Stimulated activated naive CD4-positive, alpha-beta T cell (primary cell): ENCODE measurements at regions not wholly inside any gene's neighbourhood (a gene's known extent, or its start where the extent isn't known, plus 50 kb on each side); places are given as distances from the start of the nearest gene placed in this dataset.
"Not testable (repeated sequence)": the region's sequence is repeated elsewhere in the genome, so short reads cannot be mapped to it uniquely, and the experiment has no call there.

ENCODE experiments used
- DNase-seq, 6 experiments: peaks; one replicate each; lab custom pipeline; 2025; lab: John Stamatoyannopoulos, UW

DNA sequence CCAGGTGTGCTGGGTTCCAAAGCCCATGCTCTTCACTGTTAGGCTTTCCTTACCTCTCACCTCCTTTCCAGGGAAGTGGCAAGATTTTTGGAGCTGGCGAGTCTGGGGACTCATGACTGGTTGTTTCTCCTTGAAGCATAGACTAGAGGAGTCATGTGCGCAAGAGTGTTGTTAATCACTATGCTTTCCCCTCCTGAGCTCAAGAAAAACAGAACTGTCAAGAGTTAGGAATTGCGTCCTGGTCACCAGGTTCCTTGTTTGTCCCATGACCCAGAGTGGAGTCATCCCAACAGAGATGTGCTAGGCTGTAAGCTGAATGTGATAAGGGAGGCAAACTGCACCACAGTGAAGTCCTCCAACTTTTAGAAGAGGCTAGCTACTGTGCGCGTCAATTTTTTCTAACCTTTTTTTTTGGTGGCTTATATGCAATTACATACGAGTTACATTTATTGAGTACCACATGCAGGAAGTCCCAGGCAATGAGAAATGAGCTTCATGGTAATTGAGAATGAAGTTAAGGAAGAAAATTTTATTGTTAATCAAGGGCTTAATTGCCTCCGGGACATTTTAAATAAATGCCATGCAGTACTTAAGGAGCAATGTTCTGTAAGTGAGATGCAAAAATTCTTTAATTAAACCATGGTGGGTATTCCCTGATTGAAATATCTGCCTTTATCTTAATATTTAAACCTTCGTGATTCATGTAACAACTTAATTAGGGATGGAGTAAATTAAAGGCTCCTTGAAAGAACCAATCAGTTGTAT, 233.9 kb downstream of the ZIC5 start:
- no peak for DNase-seq

DNA sequence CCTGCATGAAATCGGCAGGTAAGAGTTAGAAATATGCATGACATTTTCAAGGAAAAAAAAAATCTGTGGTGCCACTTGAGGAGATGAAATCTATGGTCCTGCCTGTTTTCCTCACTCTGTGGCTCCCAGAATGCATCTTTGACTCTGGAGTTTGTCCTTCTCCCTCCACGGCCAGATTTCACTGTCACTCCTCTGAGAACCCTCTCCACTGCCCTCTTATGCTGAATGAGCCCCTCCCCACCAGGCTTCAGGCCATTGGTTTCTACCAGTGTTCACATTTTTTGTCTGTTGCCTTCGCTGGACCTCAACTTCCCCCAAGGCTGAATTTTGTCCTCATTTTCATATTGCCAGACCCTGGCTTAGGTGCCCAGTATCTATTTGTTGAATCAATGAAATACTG, 235.0 kb downstream of the ZIC5 start:
- no peak for DNase-seq

DNA sequence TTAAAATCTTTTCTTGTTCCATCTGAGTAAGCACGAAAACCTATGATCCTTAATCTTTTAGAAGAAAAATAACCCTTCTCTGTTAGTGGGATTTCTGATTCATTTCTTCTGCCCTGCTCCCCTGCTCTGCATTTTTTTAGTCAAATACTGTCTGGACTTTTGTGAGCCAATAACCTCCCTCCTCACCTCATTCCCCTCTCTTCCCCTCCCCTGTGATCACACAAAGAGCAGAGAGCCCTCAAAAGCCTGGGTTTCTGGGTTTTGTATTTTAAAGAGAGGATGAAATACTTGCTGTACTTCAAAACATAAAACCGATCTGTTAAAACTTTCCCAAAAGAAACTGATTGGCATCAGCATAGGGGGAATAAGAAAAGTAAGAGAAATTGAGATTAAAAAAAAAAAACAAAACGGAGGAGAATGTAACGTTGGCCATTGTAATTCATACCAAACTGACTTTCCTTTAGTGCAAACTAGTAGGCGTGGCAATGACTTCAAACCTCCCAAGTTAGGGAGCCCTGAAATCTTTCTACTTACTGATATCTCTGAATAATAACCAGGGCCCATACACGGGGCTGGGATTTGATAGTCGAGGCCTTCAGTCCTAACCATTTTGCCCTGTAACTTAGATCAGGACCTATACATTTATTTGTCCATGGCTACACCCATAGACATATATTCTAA, 232.9 kb downstream of the TM9SF2 start:
- DNase-seq: no peak

DNA sequence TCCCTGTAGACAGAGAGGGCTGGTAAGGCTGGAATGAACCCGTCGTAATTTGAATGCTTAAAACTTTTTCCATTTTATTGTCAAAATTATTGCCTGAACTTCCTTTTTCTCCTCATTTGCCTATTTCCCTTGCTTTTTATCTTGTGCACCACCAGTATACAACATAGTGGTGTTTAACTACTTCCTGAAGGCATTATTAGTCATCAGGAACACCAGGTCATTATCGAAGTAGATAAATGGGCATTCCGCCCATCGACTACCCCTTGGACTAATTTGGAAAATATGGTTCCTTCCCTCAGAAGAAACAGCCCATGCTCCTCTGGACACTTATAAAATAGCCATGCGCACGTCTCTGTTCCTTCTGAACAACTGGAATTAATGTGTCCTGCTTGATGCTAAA, 232.1 kb downstream of the TM9SF2 start:
- no peak for DNase-seq

DNA sequence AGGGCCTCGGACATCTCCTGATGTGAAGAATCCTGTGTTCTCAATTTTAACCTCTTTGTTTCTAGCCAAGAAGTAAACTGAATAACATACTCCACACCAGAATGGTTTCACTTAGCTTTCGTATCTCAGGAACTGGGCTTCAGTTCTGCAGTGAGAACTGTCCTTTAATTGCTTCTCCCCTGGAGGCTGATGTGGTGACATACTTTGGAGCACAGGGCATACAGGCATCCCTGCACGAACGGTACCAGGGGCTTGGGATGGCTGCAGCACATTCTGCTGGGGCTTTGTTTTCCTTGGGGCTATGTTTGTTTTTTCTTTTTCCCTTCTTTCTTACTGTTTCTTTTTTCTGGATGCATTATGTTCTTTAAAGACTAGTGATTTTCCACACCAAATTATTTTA, 230.5 kb downstream of the TM9SF2 start:
- DNase-seq: no peak

DNA sequence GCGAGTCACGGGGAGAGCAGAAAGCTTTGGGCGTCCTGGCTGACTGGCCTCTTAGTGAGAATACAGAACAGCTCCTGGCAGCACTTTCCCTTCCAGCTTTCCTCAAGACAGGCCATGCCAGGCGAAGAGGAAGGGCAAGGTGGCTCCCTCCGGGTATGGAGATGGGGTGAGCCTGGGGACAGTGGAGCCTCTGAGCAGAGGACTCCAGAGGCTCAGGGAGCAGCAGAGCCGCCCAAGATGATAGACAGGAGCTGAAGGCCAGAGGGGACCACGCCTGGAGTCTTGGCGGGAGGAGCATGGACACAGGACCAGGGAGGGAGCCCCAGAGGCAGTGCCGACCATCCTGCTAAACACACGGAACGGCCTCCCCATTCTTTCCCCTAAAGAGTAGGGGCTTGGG, 229.1 kb downstream of the TM9SF2 start:
- no peak for DNase-seq

DNA sequence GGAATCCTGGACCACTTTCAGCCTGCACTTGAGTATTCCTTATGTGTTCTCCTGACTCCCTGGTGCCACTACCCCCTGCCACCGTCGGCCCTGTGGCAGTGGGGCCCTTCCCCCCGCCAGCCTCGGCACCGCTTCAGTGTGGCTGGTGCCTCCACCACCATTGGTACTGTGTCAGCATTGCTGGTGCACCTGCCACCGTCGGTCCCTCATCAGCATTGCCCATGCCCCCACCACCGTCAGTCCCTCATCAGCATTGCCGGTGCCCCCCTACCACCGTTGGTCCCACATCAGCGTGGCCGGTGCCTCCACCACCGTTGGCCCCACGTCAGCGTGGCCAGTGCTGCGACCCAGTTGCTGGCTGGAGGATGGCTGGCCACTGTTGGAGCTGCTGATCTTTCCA, 228.5 kb downstream of the TM9SF2 start:
- no peak for DNase-seq

DNA sequence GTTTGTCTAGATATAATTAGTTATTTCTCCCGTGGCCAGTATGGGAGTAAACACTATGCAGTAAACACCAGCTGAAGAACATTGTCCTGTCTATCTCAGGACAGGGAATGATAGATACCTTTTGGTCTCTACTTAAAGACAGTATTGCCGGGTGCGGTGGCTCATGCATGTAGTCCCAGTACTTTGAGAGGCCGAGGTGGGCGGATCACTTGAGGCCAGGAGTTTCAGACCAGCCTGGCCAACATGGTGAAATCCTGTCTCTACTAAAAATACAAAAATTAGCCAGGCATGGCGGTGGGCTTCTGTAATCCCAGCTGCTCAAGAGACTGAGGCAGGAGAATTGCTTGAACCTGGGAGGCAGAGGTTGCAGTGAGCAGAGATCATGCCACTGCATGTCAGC, 226.4 kb downstream of the TM9SF2 start:
- DNase-seq: not testable (repeated sequence)

DNA sequence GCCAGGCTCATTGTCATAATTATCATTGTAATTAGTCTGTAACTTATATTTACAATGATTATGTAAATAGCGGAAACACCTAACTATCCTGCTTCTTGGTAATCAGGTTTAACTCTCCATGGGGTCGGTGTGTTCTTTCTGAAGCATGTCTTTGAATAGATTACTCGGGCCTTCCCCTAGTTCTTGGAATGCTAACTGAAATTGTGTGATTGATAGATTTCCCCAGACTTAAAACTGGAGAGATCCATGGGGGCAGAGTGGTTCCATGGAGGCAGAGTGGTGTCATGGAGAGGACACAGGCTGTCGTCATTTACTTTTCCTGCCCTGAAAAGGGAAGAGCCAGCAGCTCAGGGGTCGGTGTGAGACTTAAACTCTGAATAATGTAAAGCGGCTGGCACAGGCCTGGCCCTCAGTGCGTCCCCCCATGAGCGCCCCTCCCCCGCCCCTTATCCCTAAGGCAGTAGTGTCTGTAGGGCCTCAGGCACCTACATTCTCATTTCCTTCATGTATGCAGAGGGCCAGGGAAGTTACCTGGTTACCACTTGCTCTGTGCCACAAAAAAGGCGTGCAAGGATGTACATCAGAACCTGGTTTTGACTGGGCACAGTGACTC, 225.1 kb downstream of the TM9SF2 start:
- DNase-seq: no peak

DNA sequence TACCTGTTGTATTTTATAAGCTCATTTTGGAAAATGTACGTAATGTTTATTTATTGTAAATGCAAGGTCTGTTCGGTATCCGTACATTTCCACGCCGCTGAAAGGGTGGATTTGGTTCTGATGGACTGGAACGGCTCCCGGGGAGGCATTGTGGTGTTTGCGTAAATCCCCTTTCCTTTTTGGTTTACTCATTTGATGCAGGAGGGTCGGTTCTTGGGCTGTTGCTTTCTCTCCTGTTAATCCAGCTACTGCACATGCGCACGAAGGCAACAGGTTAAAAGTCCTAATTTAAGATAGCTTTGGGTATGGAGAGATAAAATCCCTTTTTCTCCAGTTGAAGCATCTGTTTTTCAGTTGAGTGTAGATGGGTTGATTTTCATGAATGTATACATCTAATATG, 224.4 kb downstream of the TM9SF2 start:
- DNase-seq: no peak

DNA sequence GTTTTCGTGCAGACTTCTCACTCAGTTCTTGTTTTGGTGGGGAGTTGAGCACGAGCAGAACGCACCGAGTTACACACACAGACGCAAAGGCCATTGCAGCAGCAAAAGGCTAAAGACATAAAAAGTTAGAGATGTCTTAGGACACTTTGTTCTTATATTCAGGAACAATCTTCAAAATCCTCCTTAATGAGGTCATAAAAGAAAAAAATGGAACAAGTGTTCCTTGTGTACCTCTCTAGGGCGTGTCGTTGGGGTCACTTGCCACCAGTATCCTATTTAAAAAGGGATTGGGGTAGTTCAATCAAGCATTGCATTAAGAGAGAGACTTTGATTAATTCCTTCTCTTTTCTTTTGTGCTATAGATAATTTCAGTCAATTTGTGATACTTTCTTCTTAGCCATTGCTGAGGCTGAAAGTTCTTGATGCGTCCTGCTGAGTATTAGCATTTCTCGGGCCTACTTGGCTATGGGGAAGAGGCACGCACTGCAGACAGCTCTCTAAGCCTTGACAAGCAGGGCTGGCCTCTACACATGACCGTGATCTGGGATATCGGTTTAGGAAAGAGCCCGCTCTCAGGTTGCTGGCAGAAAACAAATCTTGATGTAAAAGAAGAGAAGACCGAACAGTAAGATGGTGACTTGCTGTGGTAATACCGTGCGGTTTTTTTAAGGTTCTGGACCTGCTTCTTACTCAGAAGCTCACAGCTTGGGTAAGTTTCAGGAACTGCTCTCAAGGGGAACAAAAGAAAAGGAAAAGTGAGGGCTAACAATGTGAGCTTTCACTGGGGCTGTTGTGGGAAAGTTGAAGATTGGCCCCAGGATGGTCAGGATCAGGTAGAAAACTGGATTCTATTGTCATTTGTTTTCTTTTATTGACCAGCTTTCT, 223.6 kb downstream of the TM9SF2 start:
- no peak for DNase-seq

DNA sequence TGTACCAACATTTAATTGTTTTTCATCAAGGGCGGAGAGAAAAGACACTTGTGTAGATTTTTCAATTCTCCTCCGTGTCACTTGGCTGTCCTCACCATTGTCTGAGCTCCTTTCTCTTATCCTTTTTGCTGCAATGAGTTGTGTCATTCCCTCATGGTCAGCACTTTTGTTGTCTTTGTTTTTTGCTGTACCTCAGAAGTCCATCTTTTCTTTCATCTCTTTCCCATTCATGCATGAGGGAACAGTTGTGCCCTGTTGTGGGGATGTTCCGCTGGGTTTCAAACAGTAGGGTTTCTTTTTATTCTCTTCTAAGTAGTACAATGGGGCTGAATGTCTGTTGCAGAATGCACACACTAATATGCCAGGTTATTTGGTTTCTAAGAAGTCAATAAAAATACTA, 222.6 kb downstream of the TM9SF2 start:
- DNase-seq: no peak

DNA sequence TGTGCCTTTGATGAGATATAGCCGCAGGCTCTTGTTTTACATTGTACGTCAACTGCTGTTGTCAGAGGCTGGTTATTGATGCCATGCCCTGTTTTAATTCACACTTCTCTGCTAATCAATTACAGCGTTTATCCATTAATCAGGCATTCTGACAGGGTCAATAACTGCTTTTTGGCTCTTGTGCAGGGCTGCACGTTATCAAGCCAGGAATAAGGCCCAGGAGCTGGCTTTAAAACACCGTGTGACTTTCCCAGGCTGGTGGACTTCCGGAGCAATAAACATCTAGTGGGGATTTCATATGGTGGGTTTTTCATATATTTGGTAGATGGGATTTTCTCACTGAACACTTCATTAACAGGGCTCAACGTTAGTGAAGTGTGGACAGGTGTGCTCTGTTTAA, 221.7 kb downstream of the TM9SF2 start:
- no peak for DNase-seq

DNA sequence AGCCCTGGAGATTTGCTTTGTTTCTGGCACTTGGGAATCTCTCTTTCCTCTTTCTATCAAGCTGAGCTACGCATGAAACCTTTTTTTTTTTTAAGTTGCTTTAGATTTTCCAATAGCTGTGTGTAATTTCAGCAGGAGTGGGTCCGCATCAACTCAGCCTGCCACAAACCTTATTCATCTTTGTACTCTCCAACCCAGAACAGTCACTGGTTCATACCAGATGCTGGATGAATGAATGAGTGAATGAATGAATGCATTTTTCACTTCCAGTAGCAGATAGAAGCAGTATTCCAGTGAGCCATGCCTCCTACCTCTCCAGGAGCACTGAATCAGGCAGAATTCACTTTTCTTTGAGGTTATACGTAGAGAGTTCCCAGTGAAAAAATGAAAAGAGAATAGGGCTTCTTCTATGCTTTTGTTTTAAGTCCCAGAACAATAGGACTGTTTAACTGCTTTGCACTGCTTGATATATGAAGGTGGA, 221.1 kb downstream of the TM9SF2 start:
- no peak for DNase-seq

DNA sequence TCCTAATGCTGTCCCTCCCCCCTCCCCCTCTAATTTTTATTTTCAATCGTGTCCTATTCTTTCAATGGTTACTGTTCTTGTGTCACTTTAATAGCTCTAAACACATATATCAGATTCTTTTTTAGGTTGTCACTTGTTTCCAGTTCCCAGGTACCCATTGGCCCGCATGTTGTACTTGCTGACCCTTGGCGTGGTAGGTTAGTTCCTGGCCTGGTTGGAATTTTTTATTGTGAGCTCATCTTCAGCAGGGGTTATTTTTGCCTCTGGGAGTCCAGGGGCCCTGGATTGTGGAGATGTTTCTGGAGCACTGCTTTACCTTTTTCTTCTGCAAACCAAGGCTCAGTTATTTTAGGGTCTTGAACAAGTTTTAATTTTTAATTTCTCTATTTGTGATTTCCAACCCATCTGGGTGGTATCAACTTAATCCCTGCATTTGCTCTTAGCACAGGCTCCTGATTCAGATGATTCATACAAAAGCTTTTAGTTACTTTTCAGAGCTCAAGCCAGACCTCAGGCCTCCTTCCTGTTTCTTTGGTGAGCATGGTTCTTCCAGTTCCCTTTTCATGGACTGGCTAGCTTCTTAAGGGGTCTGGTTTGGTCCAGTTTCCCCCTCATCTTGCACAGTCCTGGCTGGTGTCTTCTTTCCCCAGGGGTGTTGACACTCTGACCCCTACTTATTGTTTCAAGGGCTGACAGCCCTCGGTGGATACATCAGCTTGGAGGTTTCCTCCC, 220.5 kb downstream of the TM9SF2 start:
- no peak for DNase-seq

DNA sequence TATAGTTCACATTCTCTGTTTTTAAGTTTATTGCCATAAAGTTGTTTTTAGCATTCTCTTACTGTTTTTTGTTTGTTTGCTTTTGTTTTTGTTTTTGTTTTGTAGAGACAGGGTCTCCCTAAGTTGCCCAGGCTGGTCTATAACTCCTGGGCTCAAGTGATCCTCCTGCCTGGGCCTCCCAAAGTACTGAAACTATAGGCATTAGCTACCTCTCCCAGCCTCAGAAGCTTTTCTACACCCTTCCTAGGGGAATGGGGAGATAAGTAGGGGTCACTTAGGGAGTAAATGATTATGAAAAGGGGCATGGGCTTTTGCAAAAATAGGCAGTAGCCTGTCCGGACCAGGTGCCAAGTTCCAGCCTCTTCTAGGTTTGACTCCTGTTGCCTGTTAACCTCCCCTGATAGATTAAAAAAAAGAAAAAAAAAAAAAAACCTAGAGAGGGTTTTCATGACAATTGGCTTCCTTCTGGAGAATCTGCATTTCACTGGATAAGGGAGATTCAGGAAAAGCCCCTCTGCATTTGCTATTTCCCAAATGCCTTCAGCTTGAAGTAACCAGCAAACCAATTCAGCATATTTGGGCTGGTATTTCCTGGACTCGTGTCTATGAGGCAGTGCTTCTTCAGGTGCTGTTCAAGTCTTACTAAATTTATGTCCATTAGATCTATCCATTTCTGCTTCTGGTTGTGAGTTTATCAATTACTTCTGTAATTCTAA, 216.8 kb downstream of the TM9SF2 start:
- DNase-seq: no peak

DNA sequence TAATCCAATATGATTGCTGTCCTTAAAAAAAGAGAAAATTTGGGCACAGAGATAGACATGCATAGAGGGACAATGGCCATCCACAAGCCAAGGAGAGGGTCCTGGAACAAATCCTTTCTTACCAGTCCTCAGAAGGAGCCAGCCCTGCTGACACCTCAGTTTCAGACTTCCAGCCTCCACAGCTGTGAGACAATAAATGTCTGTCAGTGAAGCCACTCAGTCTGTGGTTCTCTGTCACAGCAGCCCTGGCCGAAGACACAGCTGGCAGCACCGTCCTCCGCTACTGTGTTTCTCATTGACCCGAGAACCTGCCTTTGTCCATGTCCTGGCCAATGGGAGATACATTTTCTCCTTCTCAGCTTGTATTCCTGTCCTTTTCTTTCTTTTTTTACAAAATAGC, 207.9 kb downstream of the TM9SF2 start:
- DNase-seq: no peak

DNA sequence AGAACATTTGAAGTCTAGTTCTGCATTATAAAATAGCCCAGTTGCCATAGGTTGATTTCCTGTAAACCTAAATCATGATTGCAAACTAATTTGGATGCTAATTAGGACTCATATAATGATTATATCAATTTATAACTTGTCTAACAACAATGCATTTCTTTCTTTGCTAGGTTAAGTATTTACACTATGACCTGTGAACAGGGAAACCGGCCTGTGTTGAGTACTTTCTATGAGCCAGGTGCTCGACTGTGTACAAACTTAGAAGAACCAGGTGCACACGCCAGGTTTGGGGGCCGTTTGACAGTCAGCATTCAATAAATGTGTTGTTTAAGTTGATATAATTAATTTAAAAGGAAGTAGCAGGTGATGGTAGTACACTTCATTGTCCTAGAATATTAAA, 203.1 kb downstream of the TM9SF2 start:
- no peak for DNase-seq

DNA sequence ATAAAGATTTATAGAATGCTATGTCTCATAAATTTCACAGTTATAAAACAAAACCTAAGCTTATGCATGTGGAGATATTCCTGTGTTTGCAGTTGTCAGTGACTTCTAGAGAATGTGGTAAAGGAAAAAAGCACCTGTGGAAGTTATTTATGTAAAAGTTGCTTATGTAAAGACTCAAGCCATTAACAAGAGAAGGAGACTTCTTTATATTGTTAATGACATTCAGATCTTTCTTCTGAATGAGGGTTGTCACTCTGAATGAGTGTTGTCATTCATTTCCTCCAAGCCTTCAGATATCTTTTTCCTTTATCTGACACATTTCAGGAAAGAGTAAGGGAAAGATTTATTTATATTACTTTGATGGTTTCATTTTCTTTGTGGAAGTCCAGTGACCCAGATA, 202.6 kb downstream of the TM9SF2 start:
- DNase-seq: no peak

DNA sequence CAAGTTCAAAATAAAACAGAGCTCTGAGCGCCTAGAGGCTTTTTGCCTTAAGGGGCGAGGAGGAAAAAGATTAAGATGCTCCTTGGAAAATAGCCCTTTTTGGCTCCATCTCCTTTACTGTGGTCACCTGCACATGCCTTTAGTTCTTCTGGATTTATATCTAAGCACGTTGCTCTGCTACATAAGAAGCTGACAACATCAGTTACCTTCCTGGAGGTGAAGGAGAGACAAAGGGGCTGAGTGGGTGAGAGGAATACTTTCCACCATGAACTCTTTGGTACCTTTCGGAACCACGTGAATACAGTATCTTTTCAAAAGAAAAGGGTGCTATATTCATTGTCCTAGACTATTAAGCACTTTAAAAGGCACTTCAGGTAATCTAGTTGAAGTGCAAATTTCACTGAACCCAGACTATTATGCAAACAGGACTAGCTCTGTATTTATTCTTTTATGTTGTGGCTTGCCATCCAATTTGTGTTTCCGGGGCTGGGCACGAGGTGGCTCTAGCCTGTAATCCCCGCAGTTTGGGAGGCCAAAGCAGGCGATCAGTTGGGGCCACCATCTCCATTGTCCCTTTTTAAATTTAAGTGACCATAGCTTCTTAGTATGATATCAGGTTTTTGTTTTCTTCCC, 201.5 kb downstream of the TM9SF2 start:
- no peak for DNase-seq
